ENCODE measurements at regions not wholly inside any gene's neighbourhood (a gene's known extent, or its start where the extent isn't known, plus 50 kb on each side); places are given as distances from the start of the nearest gene placed in this dataset.

GRCh38 chr13:90305796-90306195 is 1041.7 kb upstream of the MIR17HG start:
- Histone ChIP-seq H3K36me3 (no peaks in the 10 kb centered on the region), H3K9me3 (no peaks in the 10 kb centered on the region), H3K4me3 (no peak overlapping the region), H3K4me1 (no peaks in the 10 kb centered on the region), H3K27me3 (no peaks in the 10 kb centered on the region), H3K27ac (no peak overlapping the region)
- intact Hi-C loops (cut with DNase I), result no loop called here
- 88 to 90% methylated on average over 1 of the region's 1 CpG for WGBS, 2 donors
- TF ChIP-seq POLR2A (IDR thresholded peaks at IDR 0.05), result no peak
- DNase-seq, result no peak

GRCh38 chr13:90307136-90307535 is 1040.4 kb upstream of the MIR17HG start:
- Histone ChIP-seq H3K9me3 (no peaks in the 10 kb centered on the region), H3K36me3 (no peaks in the 10 kb centered on the region), H3K4me1 (no peaks in the 10 kb centered on the region), H3K27me3 (no peaks in the 10 kb centered on the region), H3K27ac (no peak overlapping the region), H3K4me3 (no peak overlapping the region)
- 92 to 93% methylated on average over 6 of the region's 6 CpGs for WGBS, 2 donors
- TF ChIP-seq CTCF (IDR thresholded peaks at IDR 0.05) (no peak), POLR2A (IDR thresholded peaks at IDR 0.05) (no peak), POLR2AphosphoS5 (IDR thresholded peaks at IDR 0.05) (no peak), EP300 (IDR thresholded peaks at IDR 0.05) (no peak)
- no peak for DNase-seq
- intact Hi-C loops (cut with DNase I), result no loop called here

GRCh38 chr13:90308249-90308648 is 1039.2 kb upstream of the MIR17HG start:
- no peaks in the 10 kb centered on the region for H3K36me3 ChIP-seq
- DNase-seq, result no peak
- TF ChIP-seq EP300 (IDR thresholded peaks at IDR 0.05) (no peak), POLR2A (IDR thresholded peaks at IDR 0.05) (no peak), POLR2AphosphoS5 (IDR thresholded peaks at IDR 0.05) (no peak), CTCF (IDR thresholded peaks at IDR 0.05) (no peak)
- H3K4me3 ChIP-seq, result no peak overlapping the region
- H3K27me3 ChIP-seq, result no peaks in the 10 kb centered on the region
- intact Hi-C loops (cut with DNase I), result no loop called here
- H3K4me1 ChIP-seq, result no peaks in the 10 kb centered on the region
- no peaks in the 10 kb centered on the region for H3K9me3 ChIP-seq
- no peak overlapping the region for H3K27ac ChIP-seq

- TF ChIP-seq CTCF (IDR thresholded peaks at IDR 0.05) (no peak), POLR2A (IDR thresholded peaks at IDR 0.05) (no peak), EP300 (IDR thresholded peaks at IDR 0.05) (no peak), POLR2AphosphoS5 (IDR thresholded peaks at IDR 0.05) (no peak)
- intact Hi-C loops (cut with DNase I), result no loop called here
- no peaks in the 10 kb centered on the region for H3K4me1 ChIP-seq
- no peaks in the 10 kb centered on the region for H3K27me3 ChIP-seq
- no peak overlapping the region for H3K4me3 ChIP-seq
- no peaks in the 10 kb centered on the region for H3K9me3 ChIP-seq
- DNase-seq, result no peak
- H3K36me3 ChIP-seq, result no peaks in the 10 kb centered on the region
- H3K27ac ChIP-seq, result no peak overlapping the region
- 88 to 92% methylated on average over 7 of the region's 7 CpGs for WGBS, 2 donors
Measured at GRCh38 chr13:90311929-90312328, 1035.6 kb upstream of the MIR17HG start.

- H3K4me3 ChIP-seq, result no peak overlapping the region
- H3K27me3 ChIP-seq, result no peaks in the 10 kb centered on the region
- intact Hi-C loops (cut with DNase I), result no loop called here
- H3K27ac ChIP-seq, result no peak overlapping the region
- no peaks in the 10 kb centered on the region for H3K4me1 ChIP-seq
- WGBS, 2 donors, result 61 to 63% methylated on average over 2 of the region's 2 CpGs
- TF ChIP-seq CTCF (IDR thresholded peaks at IDR 0.05) (no peak), POLR2AphosphoS5 (IDR thresholded peaks at IDR 0.05) (no peak), POLR2A (IDR thresholded peaks at IDR 0.05) (no peak), EP300 (IDR thresholded peaks at IDR 0.05) (no peak)
- DNase-seq, result no peak
- H3K9me3 ChIP-seq, result no peaks in the 10 kb centered on the region
- H3K36me3 ChIP-seq, result no peaks in the 10 kb centered on the region
Measured at GRCh38 chr13:90315061-90315460, 1032.4 kb upstream of the MIR17HG start.

All from sigmoid colon (tissue), 6 donors.